Colonic mucosa (tissue), 4 donors: ENCODE measurements at regions not wholly inside any gene's neighbourhood (a gene's known extent, or its start where the extent isn't known, plus 50 kb on each side); places are given as distances from the start of the nearest gene placed in this dataset.

Experiments used
- DNase-seq: peaks from one replicate; pipeline ENCODE4 v3.0.0-alpha.2; 2020
- H3K27ac ChIP-seq: fragments of 200-600 bp; one replicate; pipeline ENCODE4 v1.8.0; 2021
- H3K27me3 ChIP-seq: fragments of 200-600 bp; one replicate; pipeline ENCODE4 v1.8.0; 2021
- H3K36me3 ChIP-seq: fragments of 200-600 bp; one replicate; pipeline ENCODE4 v1.8.0; 2021
- H3K4me1 ChIP-seq: fragments of 200-600 bp; one replicate; pipeline ENCODE4 v1.8.0; 2021; ENCODE audit warnings: mild to moderate bottlenecking
- H3K4me3 ChIP-seq: fragments of 200-600 bp; one replicate; pipeline ENCODE4 v1.8.0; 2021
- H3K9ac ChIP-seq, 2 donors: one replicate each; pipeline ENCODE4 v1.7.0; 2013; ENCODE audit warnings: control low read depth in 2 of 2, low read depth in 2 of 2, low read length in 2 of 2
- H3K9me3 ChIP-seq: fragments of 200-600 bp; one replicate; pipeline ENCODE4 v1.8.0; 2021
- CTCF ChIP-seq: fragments of 200-600 bp; IDR thresholded peaks from one replicate; pipeline ENCODE4 v1.8.0; 2022; ENCODE audit warnings: antibody characterized with exemption, mild to moderate bottlenecking
- intact Hi-C: fragments of 100-400 bp; cut with DNase I; formaldehyde crosslinking; loops from one replicate; pipeline ENCODE4 v1.14.1; 2022
- donor health status: healthy.
- donor health status: DM: no; HTN: no; CAD: no.
- donor health status: DM: no; HTN: no; CAD: no.

- Histone ChIP-seq H3K4me3 (no peak overlapping the region), H3K27me3 (no peaks in the 10 kb centered on the region), H3K4me1 (no peaks in the 10 kb centered on the region), H3K36me3 (no peaks in the 10 kb centered on the region), H3K27ac (no peak overlapping the region), H3K9me3 (no peaks in the 10 kb centered on the region), H3K9ac (no peak overlapping the region)
- intact Hi-C loops, result no loop called here
- TF ChIP-seq CTCF, result no peak
- no peak for DNase-seq
Measured at GRCh38 chr15:89034305-89034704, 54.0 kb upstream of the ABHD2 start.

- no peak overlapping the region for H3K27ac ChIP-seq
- intact Hi-C loops, result no loop called here
- no peaks in the 10 kb centered on the region for H3K9me3 ChIP-seq
- no peaks in the 10 kb centered on the region for H3K36me3 ChIP-seq
- H3K4me1 ChIP-seq, result no peaks in the 10 kb centered on the region
- H3K27me3 ChIP-seq, result no peaks in the 10 kb centered on the region
- H3K4me3 ChIP-seq, result no peak overlapping the region
- DNase-seq, result no peak
- H3K9ac ChIP-seq, result no peak overlapping the region
- TF ChIP-seq CTCF, result no peak
Measured at GRCh38 chr15:89035150-89035549, 53.1 kb upstream of the ABHD2 start.

- no peak for TF ChIP-seq CTCF
- Histone ChIP-seq H3K36me3 (no peaks in the 10 kb centered on the region), H3K9ac (no peak overlapping the region), H3K4me3 (no peak overlapping the region), H3K27me3 (no peaks in the 10 kb centered on the region), H3K27ac (no peak overlapping the region), H3K9me3 (no peaks in the 10 kb centered on the region), H3K4me1 (no peaks in the 10 kb centered on the region)
- intact Hi-C loops, result no loop called here
- DNase-seq, result no peak
Measured at GRCh38 chr15:89035658-89036057, 52.6 kb upstream of the ABHD2 start.

GRCh38 chr15:89038146-89038545 lies 50.1 kb upstream of the ABHD2 start:
- Histone ChIP-seq H3K27me3 (no peaks in the 10 kb centered on the region), H3K9me3 (no peaks in the 10 kb centered on the region), H3K27ac (no peak overlapping the region), H3K4me3 (no peak overlapping the region), H3K9ac (no peak overlapping the region), H3K36me3 (no peaks in the 10 kb centered on the region), H3K4me1 (no peaks in the 10 kb centered on the region)
- intact Hi-C loops, result no loop called here
- TF ChIP-seq CTCF, result no peak
- DNase-seq, result no peak
